NT2/D1 (cell line): ENCODE measurements at regions not wholly inside any gene's neighbourhood (a gene's known extent, or its start where the extent isn't known, plus 50 kb on each side); places are given as distances from the start of the nearest gene placed in this dataset.

Source experiments
- SUZ12 ChIP-seq: IDR thresholded peaks from 2 replicates; pipeline ENCODE4 v1.6.1; 2011; ENCODE audit not compliant: insufficient read length, insufficient read depth; ENCODE audit errors: extremely low read depth
- YY1 ChIP-seq: IDR thresholded peaks from 2 replicates; pipeline ENCODE4 v1.6.1; 2011; ENCODE audit not compliant: insufficient read length, insufficient read depth
- ZNF274 ChIP-seq: IDR thresholded peaks from 2 replicates; pipeline ENCODE4 v1.6.1; 2011; ENCODE audit warnings: mild to moderate bottlenecking, low read depth, low read length

DNA sequence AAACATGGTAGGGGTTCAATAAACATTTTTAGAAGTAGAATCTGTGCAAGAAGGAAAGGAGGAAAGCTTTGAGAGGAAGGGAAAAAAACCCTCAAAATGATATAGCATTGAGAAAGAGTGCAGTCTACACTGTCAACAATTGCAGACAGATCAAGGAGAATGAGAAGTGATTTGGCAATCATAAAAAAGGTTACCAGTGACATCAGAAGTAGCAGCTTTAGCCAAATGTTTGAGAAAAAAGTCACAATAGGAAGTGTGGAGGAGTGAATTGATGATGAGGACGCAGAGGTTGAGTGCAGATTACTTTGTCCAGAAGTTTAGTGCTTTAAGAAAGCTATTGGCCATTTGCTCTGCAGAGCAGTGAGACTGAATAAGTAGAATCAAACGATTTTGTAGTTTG is 155.0 kb downstream of the GJA1 start:
- TF ChIP-seq ZNF274 (no peak), YY1 (no peak), SUZ12 (no peak)
